Activated T-cell treated with anti-CD3 and anti-CD28 coated beads, Interleukin-2, amount 50 U/mL, for 24 hours (primary cell): ENCODE measurements at regions not wholly inside any gene's neighbourhood (a gene's known extent, or its start where the extent isn't known, plus 50 kb on each side); places are given as distances from the start of the nearest gene placed in this dataset.

Source experiments
- DNase-seq: peaks from one replicate; pipeline ENCODE4 v3.0.0-alpha.2; 2020
- H3K27ac Mint-ChIP-seq: 2 replicates; pipeline ENCODE4 v1.8.0; 2020; ENCODE audit warnings: mild to moderate bottlenecking, mixed read lengths
- H3K27me3 Mint-ChIP-seq: 2 replicates; pipeline ENCODE4 v1.8.0; 2020; ENCODE audit warnings: mixed read lengths
- H3K36me3 Mint-ChIP-seq: 2 replicates; pipeline ENCODE4 v1.8.0; 2020; ENCODE audit warnings: low read depth, mixed read lengths
- H3K4me1 Mint-ChIP-seq: 2 replicates; pipeline ENCODE4 v1.8.0; 2020; ENCODE audit warnings: low read depth, mixed read lengths
- H3K4me3 Mint-ChIP-seq: 2 replicates; pipeline ENCODE4 v1.8.0; 2020; ENCODE audit warnings: mild to moderate bottlenecking, moderate library complexity, mixed read lengths
- H3K9me3 Mint-ChIP-seq: 2 replicates; pipeline ENCODE4 v1.8.0; 2020; ENCODE audit warnings: mixed read lengths

DNA sequence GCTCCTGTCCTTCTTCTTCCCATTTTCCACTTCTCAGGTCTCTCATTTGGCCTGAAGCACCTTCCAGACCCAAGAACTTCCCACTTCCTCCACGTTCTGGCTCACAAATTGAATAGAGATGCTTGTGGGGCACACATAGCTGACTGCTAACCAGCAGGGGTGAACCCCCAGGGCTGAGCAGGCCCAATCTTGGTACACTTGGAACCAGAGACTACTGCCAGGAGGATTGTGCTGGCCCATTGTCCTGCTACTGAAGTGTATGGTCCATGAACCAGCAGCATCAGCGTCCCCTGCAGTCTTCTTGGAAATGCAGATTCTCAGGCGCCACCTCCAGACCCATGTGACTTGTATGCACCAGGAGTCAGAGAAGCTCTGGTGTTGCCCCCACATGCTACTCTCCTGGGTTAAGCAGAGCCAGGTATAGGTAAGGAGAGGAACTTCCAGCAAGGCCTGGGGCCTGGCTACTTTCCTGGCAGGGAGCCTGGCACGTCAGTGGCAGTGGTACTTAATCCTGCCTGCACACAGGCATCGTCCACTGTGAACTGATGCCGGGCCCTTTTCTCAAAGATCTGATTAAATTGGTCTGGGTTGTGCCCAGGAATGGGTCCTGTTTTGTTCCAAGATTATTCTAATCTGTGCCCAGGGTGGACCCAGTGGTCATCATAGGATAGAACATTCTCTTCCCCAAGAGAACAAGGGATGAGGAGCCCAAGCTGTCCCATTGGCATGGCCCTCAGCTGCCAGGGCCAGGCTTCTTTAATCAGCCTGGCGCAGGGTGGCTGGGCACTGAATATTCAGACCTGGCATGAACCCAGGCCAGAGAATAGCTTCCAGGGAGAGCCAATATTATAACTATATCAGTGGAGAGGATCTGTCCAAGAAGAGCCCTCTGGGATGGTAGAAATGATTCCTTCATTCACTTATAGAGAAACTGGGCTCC is 248.7 kb downstream of the SOX11 start:
- no peak for DNase-seq
- peaks cover 4% of the 10 kb centered on the region for H3K9me3 Mint-ChIP-seq
- no peaks in the 10 kb centered on the region for H3K27me3 Mint-ChIP-seq
- no peaks in the 10 kb centered on the region for H3K36me3 Mint-ChIP-seq
- no peak overlapping the region for H3K27ac Mint-ChIP-seq
- H3K4me3 Mint-ChIP-seq = no peak overlapping the region
- H3K4me1 Mint-ChIP-seq = no peaks in the 10 kb centered on the region

DNA sequence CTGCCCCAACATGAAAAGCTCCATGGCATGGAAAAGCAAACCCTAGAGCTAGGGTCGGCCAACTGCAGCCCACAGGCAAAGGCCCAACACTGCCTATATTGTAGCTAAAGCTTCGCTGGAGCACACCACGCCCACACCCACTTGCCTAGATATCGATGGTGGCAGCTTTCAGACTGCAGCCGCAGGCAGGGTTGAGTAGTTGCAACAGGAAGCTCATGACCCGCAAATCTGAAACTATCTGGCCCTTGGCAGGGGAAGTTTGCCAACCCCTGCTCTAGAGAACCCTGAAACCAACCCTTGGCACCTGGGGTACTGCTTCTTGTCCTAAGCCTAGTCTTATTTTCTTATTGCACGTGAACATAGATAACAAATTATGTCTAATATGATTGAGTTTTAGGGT is 250.0 kb downstream of the SOX11 start:
- Mint-ChIP-seq H3K9me3 (peaks cover 4% of the 10 kb centered on the region), H3K27me3 (no peaks in the 10 kb centered on the region), H3K27ac (no peak overlapping the region)

DNA sequence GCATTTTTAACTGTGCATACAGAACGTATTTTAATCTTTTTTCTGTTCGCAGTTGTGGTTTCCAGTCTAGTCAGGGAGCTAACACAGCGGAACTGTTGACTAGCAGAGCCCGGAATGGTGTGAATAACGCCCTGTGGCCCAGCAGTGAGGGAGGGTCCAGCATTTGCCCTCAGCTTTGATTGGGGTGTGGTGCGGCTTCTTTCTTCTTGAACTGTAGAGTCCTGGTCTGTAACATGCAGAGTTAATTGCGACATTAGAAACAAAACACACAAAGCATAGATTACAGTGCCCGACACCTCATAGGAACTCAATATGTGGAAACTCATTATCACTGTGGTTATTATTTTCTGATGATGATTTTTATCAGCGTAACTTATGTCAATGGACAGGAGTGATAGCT is 253.6 kb downstream of the SOX11 start:
- H3K4me3 Mint-ChIP-seq = no peak overlapping the region
- no peak overlapping the region for H3K27ac Mint-ChIP-seq
- no peaks in the 10 kb centered on the region for H3K36me3 Mint-ChIP-seq
- H3K9me3 Mint-ChIP-seq = peaks cover 4% of the 10 kb centered on the region
- DNase-seq = no peak
- H3K27me3 Mint-ChIP-seq = no peaks in the 10 kb centered on the region
- no peaks in the 10 kb centered on the region for H3K4me1 Mint-ChIP-seq

More for the DNA sequence above, 250.0 kb downstream of the SOX11 start:
- Mint-ChIP-seq H3K4me1 (no peaks in the 10 kb centered on the region), H3K36me3 (no peaks in the 10 kb centered on the region), H3K4me3 (no peak overlapping the region)
- no peak for DNase-seq

DNA sequence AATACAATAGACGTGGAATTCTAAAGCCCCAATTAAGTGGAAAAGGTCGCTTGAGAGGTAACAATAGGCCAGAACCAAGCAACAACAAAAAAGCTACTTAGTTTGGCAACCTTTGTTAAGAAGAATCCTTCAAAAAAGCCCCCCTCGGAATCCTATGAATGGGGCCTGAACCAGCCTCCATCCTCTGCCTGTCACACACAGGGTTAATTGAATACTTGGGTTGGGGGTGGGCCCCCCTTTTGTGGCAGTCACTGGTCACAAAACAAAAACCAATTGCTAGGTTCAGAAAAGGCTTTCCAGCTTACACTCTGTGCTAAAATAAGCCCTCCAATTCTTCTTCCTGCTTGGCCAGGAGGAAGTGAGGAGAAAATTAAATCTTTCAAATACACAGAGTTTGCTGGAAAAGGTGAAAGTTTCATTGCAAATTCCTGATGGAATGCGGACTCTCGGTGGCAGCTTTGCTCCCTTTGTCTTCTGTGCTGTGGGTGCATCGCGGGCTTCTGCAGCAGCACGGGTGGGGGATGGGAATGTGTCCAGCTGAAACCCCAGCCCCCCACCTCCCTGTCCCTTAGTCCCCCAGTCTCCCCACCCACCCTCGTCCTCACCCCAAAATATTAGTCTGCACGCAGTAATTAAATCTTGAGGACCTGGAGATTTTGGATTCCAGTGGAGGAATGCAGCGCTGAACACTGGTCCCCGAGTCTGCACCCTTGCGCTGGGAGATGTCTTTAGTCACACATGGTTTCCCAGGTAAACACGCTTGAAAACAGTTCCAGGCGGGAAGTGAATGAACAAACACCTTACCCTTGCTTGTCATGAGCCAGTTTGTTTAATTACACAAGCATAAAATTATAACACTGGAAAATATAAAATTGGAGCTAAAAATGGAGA is 254.3 kb downstream of the SOX11 start:
- DNase-seq = no peak
- Mint-ChIP-seq H3K4me1 (no peaks in the 10 kb centered on the region), H3K9me3 (peaks cover 4% of the 10 kb centered on the region), H3K36me3 (no peaks in the 10 kb centered on the region), H3K4me3 (no peak overlapping the region), H3K27ac (no peak overlapping the region), H3K27me3 (no peaks in the 10 kb centered on the region)

DNA sequence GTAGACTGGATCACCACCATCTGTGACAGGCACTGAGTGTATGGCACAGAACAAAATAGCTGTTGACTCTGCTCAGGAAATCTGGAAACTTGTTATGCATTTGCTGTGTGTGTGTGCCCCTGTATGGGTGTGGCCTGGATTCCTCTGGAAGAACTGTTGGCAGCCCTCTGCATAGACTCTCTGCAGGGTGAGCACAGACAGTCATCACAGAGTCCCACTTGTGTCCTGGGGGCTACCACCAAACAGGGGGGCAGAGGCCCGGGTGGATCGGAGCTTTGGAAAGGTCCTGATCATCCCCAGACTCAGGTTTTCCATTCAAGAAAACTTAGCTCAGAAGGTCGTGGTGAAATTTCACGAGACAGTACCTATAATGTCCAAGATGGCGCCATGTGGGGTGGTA is 258.6 kb downstream of the SOX11 start:
- DNase-seq = no peak
- H3K27me3 Mint-ChIP-seq = no peaks in the 10 kb centered on the region
- H3K27ac Mint-ChIP-seq = no peak overlapping the region
- no peaks in the 10 kb centered on the region for H3K9me3 Mint-ChIP-seq
- H3K36me3 Mint-ChIP-seq = no peaks in the 10 kb centered on the region
- H3K4me3 Mint-ChIP-seq = no peak overlapping the region
- no peaks in the 10 kb centered on the region for H3K4me1 Mint-ChIP-seq

DNA sequence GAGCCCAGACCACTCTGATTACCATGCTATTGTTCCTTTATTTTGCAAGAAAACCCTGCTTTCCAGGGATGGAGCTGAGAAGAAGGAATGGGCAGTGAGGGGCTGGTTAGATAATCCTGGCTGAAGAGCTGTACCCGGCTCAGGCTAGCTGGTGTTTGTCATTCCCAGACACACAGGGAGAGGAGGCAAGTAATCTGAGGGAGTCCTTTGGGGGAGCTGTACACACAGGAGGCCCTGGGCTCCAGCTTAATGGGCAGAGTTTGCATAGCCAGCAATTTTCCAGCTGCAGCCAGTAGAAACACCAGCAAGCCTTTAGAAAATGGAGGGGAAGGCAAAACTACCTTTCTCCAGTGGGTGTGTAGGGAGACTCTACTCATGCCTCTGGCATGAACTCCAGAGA is 259.3 kb downstream of the SOX11 start:
- no peak for DNase-seq
- Mint-ChIP-seq H3K27ac (no peak overlapping the region), H3K36me3 (no peaks in the 10 kb centered on the region), H3K4me1 (no peaks in the 10 kb centered on the region), H3K4me3 (no peak overlapping the region), H3K27me3 (no peaks in the 10 kb centered on the region), H3K9me3 (no peaks in the 10 kb centered on the region)

DNA sequence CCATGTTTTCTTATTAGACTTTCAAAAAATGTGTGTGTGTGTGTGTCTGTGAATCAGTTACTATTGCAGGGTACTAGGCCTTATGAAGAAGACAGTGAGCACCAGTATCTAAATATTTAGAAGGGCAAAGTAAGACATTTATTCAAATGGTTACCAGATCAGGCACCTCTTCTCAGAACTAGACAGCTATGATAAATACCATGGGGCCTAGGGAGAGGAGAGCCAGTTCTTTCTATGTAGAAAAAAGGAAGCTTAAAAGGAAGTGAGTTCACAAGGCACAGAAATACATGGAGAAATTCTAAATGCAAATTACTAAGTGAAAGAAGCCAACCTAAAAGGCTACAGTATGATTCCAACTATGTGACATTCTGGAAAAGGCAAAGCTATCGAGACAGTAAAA is 261.3 kb downstream of the SOX11 start:
- no peak overlapping the region for H3K4me3 Mint-ChIP-seq
- no peak for DNase-seq
- no peaks in the 10 kb centered on the region for H3K27me3 Mint-ChIP-seq

DNA sequence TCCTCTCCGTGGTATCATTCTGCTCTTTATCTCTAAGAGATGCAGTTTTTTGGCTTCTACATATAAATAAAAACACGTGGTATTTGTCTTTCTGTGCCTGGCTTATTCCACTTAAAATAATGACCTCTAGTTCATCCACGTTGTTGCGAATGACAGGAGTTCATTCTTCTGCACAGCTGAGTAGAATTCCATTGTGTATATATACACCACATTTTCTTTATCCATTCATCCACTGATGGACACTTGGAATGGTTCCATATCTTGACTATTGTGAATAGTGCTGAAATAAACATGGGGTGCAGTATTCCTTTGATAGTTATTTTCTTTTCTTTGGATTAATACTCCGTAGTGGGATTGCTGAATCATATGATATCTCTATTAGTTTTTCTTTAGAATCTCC is 262.3 kb downstream of the SOX11 start:
- Mint-ChIP-seq H3K36me3 (no peaks in the 10 kb centered on the region), H3K27me3 (no peaks in the 10 kb centered on the region), H3K4me3 (no peak overlapping the region), H3K4me1 (no peaks in the 10 kb centered on the region), H3K9me3 (peaks cover 4% of the 10 kb centered on the region), H3K27ac (no peak overlapping the region)
- no peak for DNase-seq

More for the DNA sequence above, 261.3 kb downstream of the SOX11 start:
- no peaks in the 10 kb centered on the region for H3K4me1 Mint-ChIP-seq
- H3K27ac Mint-ChIP-seq = no peak overlapping the region
- H3K9me3 Mint-ChIP-seq = peaks cover 4% of the 10 kb centered on the region
- H3K36me3 Mint-ChIP-seq = no peaks in the 10 kb centered on the region

DNA sequence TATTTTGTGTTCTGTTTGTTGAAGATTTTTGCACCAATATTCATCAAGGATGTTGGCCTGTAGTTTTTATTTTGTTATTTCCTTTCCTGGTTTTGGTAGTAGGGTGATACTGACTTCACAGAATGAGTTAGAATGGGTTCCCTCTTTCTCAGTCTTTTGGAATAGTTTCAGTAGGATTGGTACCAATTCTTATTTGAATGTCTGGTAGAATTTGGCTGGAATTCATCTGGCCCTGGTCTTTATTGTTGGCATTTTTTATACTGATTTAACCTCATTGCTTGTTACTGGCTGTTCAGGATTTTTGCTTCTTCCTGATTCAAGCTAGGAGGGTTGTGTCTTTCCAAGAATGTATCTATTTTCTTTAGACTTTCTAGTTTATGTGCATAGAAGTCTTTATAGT is 263.7 kb downstream of the SOX11 start:
- DNase-seq = no peak
- Mint-ChIP-seq H3K27ac (no peak overlapping the region), H3K36me3 (no peaks in the 10 kb centered on the region), H3K4me1 (no peaks in the 10 kb centered on the region), H3K9me3 (peaks cover 7% of the 10 kb centered on the region), H3K4me3 (no peak overlapping the region), H3K27me3 (no peaks in the 10 kb centered on the region)

DNA sequence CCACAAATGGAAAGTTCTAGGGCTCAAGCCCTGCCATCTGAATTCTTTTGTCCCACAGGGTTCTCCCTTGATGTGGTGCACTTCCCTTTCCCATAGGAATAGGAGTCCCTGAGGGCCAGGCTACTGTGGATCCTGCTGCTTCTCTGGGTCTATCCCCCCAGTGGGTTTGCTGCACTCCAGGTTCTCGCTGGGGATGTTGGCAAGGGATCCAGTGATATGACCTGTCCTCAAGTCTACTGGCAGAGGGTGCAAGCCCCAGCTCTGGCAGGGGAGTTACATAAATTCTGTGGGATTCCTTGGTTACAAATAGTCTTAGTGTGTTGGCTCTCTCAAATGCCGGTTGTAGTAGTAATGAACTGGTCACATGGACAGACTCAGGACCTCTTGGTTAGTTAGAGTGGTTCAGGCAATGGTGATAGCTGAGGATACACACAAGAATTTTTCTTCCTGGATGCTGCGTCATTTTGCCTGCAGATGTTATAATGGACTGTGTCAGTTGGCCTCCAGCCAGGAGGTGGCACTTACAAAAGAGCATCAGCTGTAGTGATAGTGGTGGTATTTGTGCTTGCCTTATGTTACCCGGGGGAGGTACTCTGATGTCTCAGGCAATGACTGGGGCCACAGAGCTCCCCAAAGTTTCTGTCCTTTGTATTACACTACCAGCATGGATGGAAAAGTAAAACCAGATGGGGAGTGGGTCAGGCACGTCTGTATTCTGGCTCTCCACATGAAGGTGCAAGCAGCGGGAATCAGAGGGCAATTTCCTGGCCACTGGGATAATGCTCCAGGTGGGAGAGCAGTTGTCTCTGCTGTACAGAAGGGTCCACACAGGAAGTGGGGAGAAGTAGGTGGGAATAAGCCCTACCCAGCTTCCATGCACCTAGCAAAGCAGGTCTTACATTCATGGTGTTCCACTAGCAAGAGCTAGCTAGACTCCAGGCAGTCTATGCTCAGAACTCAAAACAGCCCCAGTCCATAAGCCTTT is 267.9 kb downstream of the SOX11 start:
- no peaks in the 10 kb centered on the region for H3K36me3 Mint-ChIP-seq
- no peaks in the 10 kb centered on the region for H3K27me3 Mint-ChIP-seq
- no peaks in the 10 kb centered on the region for H3K4me1 Mint-ChIP-seq
- no peak overlapping the region for H3K4me3 Mint-ChIP-seq
- no peak for DNase-seq
- peaks cover 8% of the 10 kb centered on the region for H3K9me3 Mint-ChIP-seq
- no peak overlapping the region for H3K27ac Mint-ChIP-seq

DNA sequence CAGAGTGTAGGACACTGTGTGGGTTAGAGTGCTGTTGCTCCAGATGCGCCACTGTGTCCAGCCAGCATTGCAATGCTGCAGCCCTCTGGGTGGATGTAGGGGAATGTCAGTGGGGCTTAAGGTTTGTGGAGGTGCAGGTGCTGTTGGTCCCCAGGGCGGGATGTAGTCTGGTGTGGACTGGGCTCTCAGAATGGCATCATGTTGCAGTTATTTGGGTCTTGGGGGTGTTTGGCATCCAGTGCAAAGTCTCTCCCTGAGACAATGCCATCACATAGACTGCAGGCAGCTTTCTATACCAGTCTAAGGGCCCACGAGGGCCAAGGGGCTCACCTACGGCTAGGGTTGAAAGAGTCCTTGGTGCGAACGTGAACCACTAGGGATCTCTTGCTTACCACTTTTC is 275.3 kb downstream of the SOX11 start:
- no peak for DNase-seq
- no peak overlapping the region for H3K27ac Mint-ChIP-seq
- H3K4me1 Mint-ChIP-seq = no peaks in the 10 kb centered on the region
- no peaks in the 10 kb centered on the region for H3K27me3 Mint-ChIP-seq
- no peaks in the 10 kb centered on the region for H3K36me3 Mint-ChIP-seq
- H3K9me3 Mint-ChIP-seq = peaks cover 4% of the 10 kb centered on the region
- H3K4me3 Mint-ChIP-seq = no peak overlapping the region

DNA sequence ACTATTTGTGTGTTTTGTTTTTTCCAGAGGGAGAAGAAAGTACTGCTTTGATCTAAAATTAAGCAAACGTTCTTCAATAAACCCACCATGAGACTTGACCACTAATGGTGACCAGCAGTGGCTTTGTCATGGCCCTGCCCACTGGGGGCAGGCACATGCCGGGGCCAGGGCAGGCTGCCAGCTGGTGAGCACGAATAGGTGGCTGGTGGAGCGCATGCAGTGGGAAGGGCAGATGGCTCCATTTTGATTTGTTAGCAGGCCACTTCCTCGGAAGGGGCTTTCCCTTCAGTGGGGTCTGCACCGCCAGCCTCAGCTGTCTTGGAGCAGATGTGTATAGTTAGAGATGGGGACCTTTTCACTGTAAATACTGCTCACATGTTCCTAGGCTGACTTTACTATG is 277.1 kb downstream of the SOX11 start:
- Mint-ChIP-seq H3K9me3 (peaks cover 4% of the 10 kb centered on the region), H3K27me3 (no peaks in the 10 kb centered on the region), H3K4me1 (no peaks in the 10 kb centered on the region), H3K4me3 (no peak overlapping the region), H3K36me3 (no peaks in the 10 kb centered on the region), H3K27ac (no peak overlapping the region)
- no peak for DNase-seq

DNA sequence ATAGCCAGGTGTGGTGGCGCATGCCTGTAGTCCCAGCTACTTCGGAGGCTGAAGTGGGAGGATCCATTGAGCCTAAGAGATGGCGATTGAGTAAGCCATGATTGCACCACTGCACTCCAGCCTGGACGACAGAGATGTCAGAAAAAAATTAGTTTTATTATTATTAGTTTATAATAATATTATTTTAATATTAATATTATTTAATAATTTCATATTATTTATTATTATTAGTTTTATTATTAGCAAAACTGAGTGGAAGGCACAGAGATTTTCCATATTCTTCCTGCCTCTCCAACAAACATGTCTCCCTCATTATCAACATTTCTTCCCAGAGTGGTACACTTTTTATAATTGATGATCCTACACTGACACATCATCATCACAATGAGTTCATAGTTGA is 278.2 kb downstream of the SOX11 start:
- Mint-ChIP-seq H3K4me1 (no peaks in the 10 kb centered on the region), H3K4me3 (no peak overlapping the region)
- DNase-seq = no peak

DNA sequence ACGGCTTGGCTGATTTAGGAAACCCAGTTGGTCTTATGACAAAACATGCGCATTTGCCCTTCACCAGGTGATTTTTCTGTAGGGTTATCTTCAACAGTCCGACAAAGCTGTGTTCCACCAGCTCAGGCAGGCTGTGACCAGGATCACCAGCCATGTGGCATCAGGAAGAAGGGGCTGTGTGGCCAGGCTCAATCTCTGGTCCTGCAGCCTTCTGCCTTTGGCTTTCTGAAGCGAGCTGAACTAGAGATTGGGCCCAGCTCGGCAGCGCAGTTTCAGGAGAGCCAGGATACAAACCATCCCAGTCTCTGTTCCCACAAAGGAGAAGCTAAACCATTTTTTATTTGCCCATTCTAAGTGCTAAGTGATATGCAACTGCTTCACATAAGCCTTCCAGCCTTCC is 282.3 kb downstream of the SOX11 start:
- Mint-ChIP-seq H3K4me1 (no peaks in the 10 kb centered on the region), H3K27ac (no peak overlapping the region), H3K27me3 (no peaks in the 10 kb centered on the region), H3K36me3 (no peaks in the 10 kb centered on the region), H3K9me3 (peaks cover 4% of the 10 kb centered on the region), H3K4me3 (no peak overlapping the region)
- no peak for DNase-seq

More for the DNA sequence above, 278.2 kb downstream of the SOX11 start:
- Mint-ChIP-seq H3K27me3 (no peaks in the 10 kb centered on the region), H3K36me3 (no peaks in the 10 kb centered on the region), H3K27ac (no peak overlapping the region), H3K9me3 (peaks cover 4% of the 10 kb centered on the region)
